Upper lobe of left lung (tissue), 6 donors: ENCODE measurements at regions not wholly inside any gene's neighbourhood (a gene's known extent, or its start where the extent isn't known, plus 50 kb on each side); places are given as distances from the start of the nearest gene placed in this dataset.

ENCODE experiments used
- ATAC-seq, 2 donors: fragments of 200-7000 bp; cut with Tn5 transposase; one replicate each; pipeline ENCODE4 v1.9.1; 2022; ENCODE audit warnings: mild to moderate bottlenecking in 2 of 2, moderate library complexity in 2 of 2; ENCODE audit not compliant: low FRiP score in 2 of 2
- DNase-seq, 2 donors: peaks; one replicate each; pipeline ENCODE4 v3.0.0-alpha.2; 2019 to 2020
- H3K27ac ChIP-seq, 4 donors: fragments of 200-600 bp; sonication (generic); one replicate each; pipeline ENCODE4 v1.5.1; 2016 to 2019
- H3K27me3 ChIP-seq, 4 donors: fragments of 200-600 bp; sonication (generic); one replicate each; pipeline ENCODE4 v1.5.1; 2017 to 2019
- H3K36me3 ChIP-seq, 4 donors: fragments of 200-600 bp; sonication (generic); one replicate each; pipeline ENCODE4 v1.5.1; 2016 to 2019
- H3K4me1 ChIP-seq, 4 donors: fragments of 200-600 bp; sonication (generic); one replicate each; pipeline ENCODE4 v1.5.1; 2018 to 2019
- H3K4me3 ChIP-seq, 4 donors: fragments of 200-600 bp; sonication (generic); one replicate each; pipeline ENCODE4 v1.5.1; 2017 to 2019; ENCODE audit warnings: mild to moderate bottlenecking in 2 of 4, moderate library complexity in 1 of 4
- H3K9me3 ChIP-seq, 4 donors: fragments of 200-600 bp; sonication (generic); one replicate each; pipeline ENCODE4 v1.5.1; 2018 to 2019
- CTCF ChIP-seq, 6 experiments: fragments of 450-650 bp in 4 of 6; fragments of 200-600 bp in 2 of 6; sonication (generic) in 2 of 6; IDR thresholded peaks; one replicate each; pipeline ENCODE4 v1.5.1; 2016 to 2019; ENCODE audit warnings: antibody characterized with exemption in 6 of 6
- EP300 ChIP-seq, 4 donors: sonication (generic); formaldehyde crosslinking; IDR thresholded peaks; one replicate each; pipeline ENCODE4 v1.5.1; 2017; ENCODE audit warnings: antibody characterized with exemption in 4 of 4, control low read depth in 2 of 4
- POLR2A ChIP-seq, 4 donors: fragments of 450-650 bp; IDR thresholded peaks; one replicate each; pipeline ENCODE4 v1.5.1; 2016 to 2017; ENCODE audit warnings: antibody characterized with exemption in 4 of 4, mild to moderate bottlenecking in 2 of 4
- POLR2AphosphoS5 ChIP-seq, 2 donors: sonication (generic); formaldehyde crosslinking; IDR thresholded peaks; one replicate each; pipeline ENCODE4 v1.5.1; 2017; ENCODE audit warnings: antibody characterized with exemption in 2 of 2
- WGBS, 2 donors: methylation state at CpG; one replicate each; pipeline ENCODE4 v1.1.5; 2017 to 2018; 5-methylcytosine and 5-hydroxymethylcytosine counted together
- donor health status: DM: no; HTN: no; CAD: no; lungs with moderate emphysema.
- donor health status: DM: no; HTN: yes; CAD: no; lungs with severe emphysema.

- no peaks in the 10 kb centered on the region for H3K36me3 ChIP-seq
- no peaks in the 10 kb centered on the region for H3K27me3 ChIP-seq
- H3K4me1 ChIP-seq, result no peaks in the 10 kb centered on the region
- no peaks in the 10 kb centered on the region for H3K9me3 ChIP-seq
- no peak overlapping the region for H3K4me3 ChIP-seq
- ATAC-seq, result no peak
- DNase-seq, result no peak
- TF ChIP-seq EP300 (IDR thresholded peaks at IDR 0.05) (no peak), CTCF (IDR thresholded peaks at IDR 0.05) (no peak), POLR2A (IDR thresholded peaks at IDR 0.05) (no peak), POLR2AphosphoS5 (IDR thresholded peaks at IDR 0.05) (no peak)
- no peak overlapping the region for H3K27ac ChIP-seq
- WGBS, 2 donors, result 77 to 86% methylated on average over 5 of the region's 5 CpGs
These were observed 526.3 kb downstream of the SOX5 start for GRCh38 chr12:23423097-23423687.

- TF ChIP-seq CTCF (IDR thresholded peaks at IDR 0.05) (no peak), EP300 (IDR thresholded peaks at IDR 0.05) (no peak), POLR2A (IDR thresholded peaks at IDR 0.05) (no peak), POLR2AphosphoS5 (IDR thresholded peaks at IDR 0.05) (no peak)
- WGBS, 2 donors, result 58 to 62% methylated on average over 2 of the region's 2 CpGs
- DNase-seq (no peak), ATAC-seq (no peak)
- Histone ChIP-seq H3K4me3 (no peak overlapping the region), H3K4me1 (no peaks in the 10 kb centered on the region), H3K36me3 (no peaks in the 10 kb centered on the region), H3K27me3 (no peaks in the 10 kb centered on the region), H3K9me3 (no peaks in the 10 kb centered on the region), H3K27ac (no peak overlapping the region)
These were observed 525.7 kb downstream of the SOX5 start for GRCh38 chr12:23423796-23424195.

GRCh38 chr12:23424685-23425084, 524.8 kb downstream of the SOX5 start:
- no peak overlapping the region for H3K27ac ChIP-seq
- no peak for TF ChIP-seq POLR2A (IDR thresholded peaks at IDR 0.05)
- no peak for TF ChIP-seq EP300 (IDR thresholded peaks at IDR 0.05)
- no peak for TF ChIP-seq CTCF (IDR thresholded peaks at IDR 0.05)
- no peak for TF ChIP-seq POLR2AphosphoS5 (IDR thresholded peaks at IDR 0.05)
- H3K36me3 ChIP-seq, result no peaks in the 10 kb centered on the region
- ATAC-seq, result no peak
- no peak for DNase-seq
- 88 to 89% methylated on average over 9 of the region's 9 CpGs for WGBS, 2 donors
- H3K4me3 ChIP-seq, result no peak overlapping the region
- H3K27me3 ChIP-seq, result no peaks in the 10 kb centered on the region
- no peaks in the 10 kb centered on the region for H3K9me3 ChIP-seq
- H3K4me1 ChIP-seq, result no peaks in the 10 kb centered on the region

- DNase-seq, result no peak
- no peaks in the 10 kb centered on the region for H3K36me3 ChIP-seq
- no peak overlapping the region for H3K4me3 ChIP-seq
- TF ChIP-seq POLR2AphosphoS5 (IDR thresholded peaks at IDR 0.05) (no peak), POLR2A (IDR thresholded peaks at IDR 0.05) (no peak), EP300 (IDR thresholded peaks at IDR 0.05) (no peak)
- ATAC-seq, result no peak
- no peaks in the 10 kb centered on the region for H3K9me3 ChIP-seq
- WGBS, 2 donors, result 65 to 66% methylated on average over 6 of the region's 6 CpGs
- H3K4me1 ChIP-seq, result no peaks in the 10 kb centered on the region
- no peaks in the 10 kb centered on the region for H3K27me3 ChIP-seq
- no peak overlapping the region for H3K27ac ChIP-seq
These were observed 523.1 kb downstream of the SOX5 start for GRCh38 chr12:23426328-23426727.

- Histone ChIP-seq H3K4me1 (no peaks in the 10 kb centered on the region), H3K27me3 (no peaks in the 10 kb centered on the region), H3K4me3 (no peak overlapping the region), H3K27ac (no peak overlapping the region), H3K36me3 (no peaks in the 10 kb centered on the region), H3K9me3 (no peaks in the 10 kb centered on the region)
- no peak for DNase-seq
- WGBS, 2 donors, result 73 to 85% methylated on average over 6 of the region's 6 CpGs
- TF ChIP-seq CTCF (IDR thresholded peaks at IDR 0.05) (no peak), POLR2A (IDR thresholded peaks at IDR 0.05) (no peak), EP300 (IDR thresholded peaks at IDR 0.05) (no peak), POLR2AphosphoS5 (IDR thresholded peaks at IDR 0.05) (no peak)
- ATAC-seq, result no peak
These were observed 520.7 kb downstream of the SOX5 start for GRCh38 chr12:23428758-23429157.
